ENCODE measurements at regions not wholly inside any gene's neighbourhood (a gene's known extent, or its start where the extent isn't known, plus 50 kb on each side); places are given as distances from the start of the nearest gene placed in this dataset.

- TF ChIP-seq EP300 (conservative IDR thresholded peaks at IDR 0.05; ENCODE audit: poor library complexity, severe bottlenecking), result no peak
- no peak for TF ChIP-seq REST (IDR thresholded peaks at IDR 0.05; ENCODE audit: borderline replicate concordance)
- TF ChIP-seq, protein P1, sequence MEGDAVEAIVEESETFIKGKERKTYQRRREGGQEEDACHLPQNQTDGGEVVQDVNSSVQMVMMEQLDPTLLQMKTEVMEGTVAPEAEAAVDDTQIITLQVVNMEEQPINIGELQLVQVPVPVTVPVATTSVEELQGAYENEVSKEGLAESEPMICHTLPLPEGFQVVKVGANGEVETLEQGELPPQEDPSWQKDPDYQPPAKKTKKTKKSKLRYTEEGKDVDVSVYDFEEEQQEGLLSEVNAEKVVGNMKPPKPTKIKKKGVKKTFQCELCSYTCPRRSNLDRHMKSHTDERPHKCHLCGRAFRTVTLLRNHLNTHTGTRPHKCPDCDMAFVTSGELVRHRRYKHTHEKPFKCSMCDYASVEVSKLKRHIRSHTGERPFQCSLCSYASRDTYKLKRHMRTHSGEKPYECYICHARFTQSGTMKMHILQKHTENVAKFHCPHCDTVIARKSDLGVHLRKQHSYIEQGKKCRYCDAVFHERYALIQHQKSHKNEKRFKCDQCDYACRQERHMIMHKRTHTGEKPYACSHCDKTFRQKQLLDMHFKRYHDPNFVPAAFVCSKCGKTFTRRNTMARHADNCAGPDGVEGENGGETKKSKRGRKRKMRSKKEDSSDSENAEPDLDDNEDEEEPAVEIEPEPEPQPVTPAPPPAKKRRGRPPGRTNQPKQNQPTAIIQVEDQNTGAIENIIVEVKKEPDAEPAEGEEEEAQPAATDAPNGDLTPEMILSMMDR (IDR thresholded peaks at IDR 0.05; ENCODE audit: poor library complexity, severe bottlenecking), result no peak
- TF ChIP-seq TAF1 (IDR thresholded peaks at IDR 0.05; ENCODE audit: low read depth), result no peak
- no peak for TF ChIP-seq EZH2 (IDR thresholded peaks at IDR 0.05; ENCODE audit: borderline replicate concordance, insufficient read depth, low read length, poor library complexity, severe bottlenecking)
- TF ChIP-seq RAD21 (conservative IDR thresholded peaks at IDR 0.05), result no peak
- no peak for TF ChIP-seq POLR2AphosphoS5 (IDR thresholded peaks at IDR 0.05)
These were observed 1559.3 kb upstream of the GBE1 start for GRCh38 chr3:83320726-83321125.
